ENCODE measurements at regions not wholly inside any gene's neighbourhood (a gene's known extent, or its start where the extent isn't known, plus 50 kb on each side); places are given as distances from the start of the nearest gene placed in this dataset.

DNA sequence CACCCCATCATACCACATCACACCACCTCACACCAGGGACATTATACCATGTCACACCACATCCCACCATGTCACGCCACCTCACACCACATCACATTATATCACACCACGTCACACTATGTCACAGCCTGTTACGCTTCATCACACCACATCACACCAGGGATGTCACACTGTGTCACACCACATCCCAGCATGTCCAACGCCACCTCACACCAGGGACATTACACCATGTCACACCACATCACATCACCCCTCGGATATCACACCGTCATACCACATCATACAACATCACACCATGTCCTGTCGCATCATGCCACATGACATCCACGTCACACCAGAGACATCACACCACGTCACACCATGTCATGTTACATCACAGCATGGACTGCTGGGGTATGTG lies 235.5 kb downstream of the TMEM121 start:
- Histone ChIP-seq H4K91ac (replicated peaks; ENCODE audit: insufficient read length, low read length) (no peak overlapping the region), H3K36me3 (ENCODE audit: control insufficient read depth in 2 of 4, insufficient read depth in 4 of 4, low read length in 3 of 4) (no peaks in the 10 kb centered on the region), H3K9ac (replicated peaks in 1 of 4; ENCODE audit: extremely low read depth in 1 of 4, low read depth in 3 of 4, low read length in 3 of 4) (no peak overlapping the region), H2BK120ac (replicated peaks; ENCODE audit: low read depth, low read length) (no peak overlapping the region), H3K4me2 (ENCODE audit: insufficient read depth in 1 of 2, low read depth in 2 of 2, low read length in 2 of 2) (no peak overlapping the region), H4K20me1 (replicated peaks in 1 of 2; ENCODE audit: control insufficient read depth in 1 of 2, insufficient read depth in 2 of 2, low read length in 2 of 2) (no peaks in the 10 kb centered on the region), H3K23me2 (ENCODE audit: low read depth, low read length) (no peaks in the 10 kb centered on the region), H2BK12ac (ENCODE audit: low read depth, low read length) (no peak overlapping the region), H3K14ac (ENCODE audit: insufficient read length) (no peak overlapping the region), H3K18ac (ENCODE audit: extremely low read depth, low read length) (no peak overlapping the region), H2AFZ (ENCODE audit: low read length) (no peak overlapping the region), H2BK15ac (ENCODE audit: low read length) (no peak overlapping the region), H3K23ac (ENCODE audit: insufficient read length) (no peak overlapping the region), H4K5ac (ENCODE audit: insufficient read length, low read depth, low read length) (no peak overlapping the region), H3K4me3 (ENCODE audit: extremely low read depth in 1 of 4, insufficient read depth in 2 of 4, low read depth in 3 of 4, low read length in 4 of 4) (no peak overlapping the region), H3K79me1 (ENCODE audit: low read depth, low read length) (no peaks in the 10 kb centered on the region), H3K27me3 (replicated peaks in 1 of 4; ENCODE audit: control insufficient read depth in 3 of 4, extremely low read depth in 1 of 4, insufficient read depth in 3 of 4, low read length in 3 of 4) (no peaks in the 10 kb centered on the region), H2BK20ac (ENCODE audit: low read length) (no peak overlapping the region), H3K27ac (ENCODE audit: low read depth, low read length) (no peak overlapping the region), H3K4me1 (replicated peaks in 1 of 4; ENCODE audit: control insufficient read depth in 3 of 4, insufficient read depth in 4 of 4, low read length in 3 of 4) (no peaks in the 10 kb centered on the region), H3K79me2 (ENCODE audit: control insufficient read depth in 1 of 2, insufficient read depth in 2 of 2, low read length in 2 of 2) (no peaks in the 10 kb centered on the region), H3K4ac (replicated peaks; ENCODE audit: insufficient read length, low read depth, low read length) (no peak overlapping the region), H3K56ac (replicated peaks; ENCODE audit: insufficient read length, low read depth, low read length) (no peak overlapping the region), H2BK5ac (ENCODE audit: low read depth, low read length) (no peak overlapping the region), H2AK5ac (ENCODE audit: low read depth, low read length) (no peak overlapping the region; the same call in 1 of the 2 replicates), H4K8ac (ENCODE audit: extremely low read depth, insufficient read depth, low read length) (no peak overlapping the region), H3K9me3 (ENCODE audit: insufficient read depth in 2 of 2, low read depth in 1 of 2, low read length in 1 of 2) (peaks cover 27 to 53% of the 10 kb centered on the region in 2 experiments)
- CTCF ChIA-PET (ENCODE audit: partially characterized antibody), result no interaction called here
- POLR2A ChIA-PET (ENCODE audit: partially characterized antibody), result no interaction called here
- 69% methylated on average over 9 of the region's 9 CpGs; no CpG with 5 or more reads in 1 of the 2 experiments for WGBS, 2 experiments (ENCODE audit: extremely low coverage in 1 of 2, insufficient coverage in 1 of 2, insufficient read length in 1 of 2, insufficient replicate concordance in 2 of 2, low coverage in 1 of 2, low lambda C conversion rate in 2 of 2, missing lambda C conversion rate in 1 of 2)
- FAIRE-seq (no peak), DNase-seq (ENCODE audit: low read depth in 1 of 2, low spot score in 2 of 2) (no peak)
- TF ChIP-seq GABPA (IDR thresholded peaks at IDR 0.05; ENCODE audit: borderline replicate concordance, insufficient read depth, low read length) (no peak), CBX8 (IDR thresholded peaks at IDR 0.05; ENCODE audit: borderline replicate concordance, low read depth, low read length) (no peak), JUND (IDR thresholded peaks at IDR 0.05; ENCODE audit: low read length) (no peak), PHF8 (conservative IDR thresholded peaks at IDR 0.05; ENCODE audit: low read depth, low read length) (no peak), SP1 (IDR thresholded peaks at IDR 0.05; ENCODE audit: low read depth, low read length) (no peak), EZH2 (IDR thresholded peaks at IDR 0.05; ENCODE audit: low read depth, low read length, severe bottlenecking) (no peak), TAF7 (optimal IDR thresholded peaks at IDR 0.05; ENCODE audit: borderline replicate concordance, low read depth, low read length) (no peak), KDM5A (IDR thresholded peaks at IDR 0.05; ENCODE audit: low read length) (no peak), RBBP5 (IDR thresholded peaks at IDR 0.05; ENCODE audit: borderline replicate concordance, low read depth, low read length) (no peak), SUZ12 (IDR thresholded peaks at IDR 0.05; ENCODE audit: low read length) (no peak), ASH2L (IDR thresholded peaks at IDR 0.05; ENCODE audit: low read length) (no peak), RNF2 (IDR thresholded peaks at IDR 0.05; ENCODE audit: borderline replicate concordance, low read depth, low read length, missing control alignments, poor library complexity, severe bottlenecking) (no peak), EP300 (IDR thresholded peaks at IDR 0.05; ENCODE audit: borderline replicate concordance in 1 of 2, low read depth in 2 of 2, low read length in 2 of 2) (no peak)
- TF ChIP-seq, protein P1, sequence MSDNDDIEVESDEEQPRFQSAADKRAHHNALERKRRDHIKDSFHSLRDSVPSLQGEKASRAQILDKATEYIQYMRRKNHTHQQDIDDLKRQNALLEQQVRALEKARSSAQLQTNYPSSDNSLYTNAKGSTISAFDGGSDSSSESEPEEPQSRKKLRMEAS (IDR thresholded peaks at IDR 0.05), result no peak

All from H1 (cell line).